Sciatic nerve (tissue), 2 donors: ENCODE measurements at regions not wholly inside any gene's neighbourhood (a gene's known extent, or its start where the extent isn't known, plus 50 kb on each side); places are given as distances from the start of the nearest gene placed in this dataset.
"Not testable (repeated sequence)": the region's sequence is repeated elsewhere in the genome, so short reads cannot be mapped to it uniquely, and the experiment has no call there.

Experiments used
- ATAC-seq: fragments of 200-7000 bp; cut with Tn5 transposase; one replicate; pipeline ENCODE4 v1.9.1; 2020; ENCODE audit warnings: mild to moderate bottlenecking, moderate library complexity
- DNase-seq: peaks from one replicate; pipeline ENCODE4 v3.0.0-alpha.2; 2020; ENCODE audit warnings: low spot score
- intact Hi-C: fragments of 100-400 bp; cut with DNase I; formaldehyde crosslinking; loops from one replicate; pipeline ENCODE4 v1.14.2; 2022
- donor health status: DM: no; HTN: no; CAD: no.
- donor health status: DM: no; HTN: no; CAD: no.

DNA sequence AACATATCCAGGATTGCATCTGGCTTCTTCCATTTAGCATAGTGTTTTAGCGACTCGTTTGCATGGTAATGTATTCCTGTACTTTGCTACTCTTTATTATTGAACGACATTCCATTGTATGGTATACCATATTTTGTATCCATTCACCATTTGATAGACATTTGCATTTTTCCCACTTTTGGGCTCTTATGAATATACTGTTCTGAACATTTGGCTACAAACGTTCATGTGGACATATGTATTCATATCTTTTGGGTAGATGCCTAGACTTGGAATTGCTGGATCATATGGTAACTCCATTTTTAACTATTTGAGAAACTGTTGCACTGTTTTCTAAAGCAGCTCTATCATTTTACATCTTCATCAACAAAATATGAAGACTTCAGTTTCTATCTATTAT lies 383.7 kb upstream of the AKR1E2 start:
- intact Hi-C loops = no loop called here
- DNase-seq = no peak
- ATAC-seq = no peak

DNA sequence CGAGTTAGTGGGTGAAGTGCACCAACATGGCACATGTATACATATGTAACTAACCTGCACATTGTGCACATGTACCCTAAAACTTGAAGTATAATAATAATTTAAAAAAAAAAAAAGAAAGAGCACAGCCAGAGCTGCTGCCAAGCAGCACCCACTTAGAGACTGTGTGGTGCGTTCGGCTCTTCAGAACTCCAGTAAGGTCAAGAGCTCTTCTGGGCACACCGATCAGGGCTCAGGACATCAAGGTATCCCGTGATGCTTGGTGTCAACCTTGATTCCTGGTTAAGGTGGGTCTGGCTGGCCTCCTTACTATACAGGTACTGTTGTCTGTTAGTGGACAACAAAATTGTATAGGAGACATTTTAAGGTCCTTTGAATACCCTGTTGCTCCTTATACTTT lies 385.7 kb upstream of the AKR1E2 start:
- intact Hi-C loops = no loop called here
- DNase-seq (no peak), ATAC-seq (no peak)

DNA sequence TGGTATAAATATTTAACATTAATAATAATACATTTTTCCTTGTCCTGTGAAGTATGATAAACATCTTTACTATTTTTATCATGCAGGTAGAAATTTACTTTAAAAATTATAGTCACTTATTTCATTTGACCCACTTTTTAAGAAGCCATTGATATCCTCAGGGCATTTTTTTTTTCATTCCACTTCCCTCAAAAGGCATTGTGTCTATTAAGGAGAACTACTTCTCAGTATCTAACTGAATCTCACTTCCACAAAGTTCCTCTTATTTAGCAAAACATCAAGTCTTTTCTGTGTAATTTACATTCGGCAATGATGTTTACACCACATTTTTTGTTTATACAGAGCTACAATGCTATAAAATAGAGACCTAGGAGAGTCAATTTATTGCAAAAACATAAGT lies 388.2 kb upstream of the AKR1E2 start:
- no peak for DNase-seq
- ATAC-seq = no peak
- intact Hi-C loops = no loop called here

DNA sequence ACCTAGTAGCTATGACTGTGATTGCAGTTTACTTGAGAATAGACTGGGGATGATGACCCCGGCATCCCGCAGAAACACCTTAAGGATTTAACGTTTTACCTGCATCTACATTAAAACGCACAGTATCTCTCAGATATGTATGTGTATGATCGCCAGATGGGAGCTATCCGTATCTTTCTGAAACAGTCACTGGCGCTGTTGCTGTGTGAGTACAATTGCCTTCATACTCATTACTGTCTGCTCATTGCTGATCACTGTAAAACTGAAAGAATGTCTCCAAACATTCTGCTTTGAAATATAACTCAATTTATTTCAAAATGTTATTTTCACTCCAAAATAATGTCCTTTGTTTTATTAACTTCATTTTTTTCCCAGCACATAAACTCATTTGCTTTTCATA lies 388.9 kb upstream of the AKR1E2 start:
- no peak for DNase-seq
- no peak for ATAC-seq
- intact Hi-C loops = no loop called here

DNA sequence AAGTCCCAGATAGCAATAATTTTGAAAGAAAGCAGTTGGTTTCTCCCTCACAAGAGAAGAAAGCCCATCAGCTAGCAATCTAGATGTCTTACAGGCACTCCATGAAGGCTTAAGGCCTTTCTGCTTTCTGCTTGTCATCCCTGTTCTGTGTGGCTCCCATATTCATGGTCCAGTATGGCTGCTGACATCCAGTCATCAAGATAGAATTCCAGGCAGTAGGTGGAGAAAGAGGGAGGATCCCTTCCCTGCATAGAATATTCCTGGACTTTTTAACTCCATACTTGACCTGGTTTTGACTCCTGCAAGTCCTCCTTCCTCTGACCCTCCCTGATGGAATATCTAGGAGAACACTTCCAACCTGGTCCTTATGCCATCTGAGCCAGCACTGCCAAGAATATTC lies 389.9 kb upstream of the AKR1E2 start:
- intact Hi-C loops = no loop called here
- ATAC-seq (no peak), DNase-seq (no peak)

DNA sequence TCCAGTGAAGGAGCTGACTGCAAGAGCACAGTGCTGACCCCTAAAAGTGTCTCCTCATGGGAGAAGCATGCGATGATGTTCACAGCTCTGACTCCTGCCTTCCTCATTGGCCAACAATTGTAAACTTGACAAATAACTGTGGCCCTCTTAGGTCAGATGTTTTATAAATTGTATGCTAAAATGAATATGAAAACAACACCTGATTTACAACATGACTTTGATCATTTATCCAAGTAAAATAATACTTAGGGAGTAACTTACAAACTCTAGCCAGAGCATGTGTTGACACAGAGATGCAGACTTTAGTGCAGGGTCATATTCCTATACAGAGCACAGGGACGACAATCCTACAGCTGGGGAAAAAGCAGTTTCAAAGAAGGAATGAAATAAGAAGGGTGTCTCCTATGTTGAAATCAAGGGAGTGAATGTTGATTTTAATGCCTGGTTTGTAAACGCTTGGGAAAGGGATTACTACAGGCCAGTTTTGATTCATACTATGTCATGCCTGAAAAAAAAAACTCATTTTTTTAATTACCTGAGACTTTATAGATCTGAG lies 391.4 kb upstream of the AKR1E2 start:
- DNase-seq = no peak
- no peak for ATAC-seq
- intact Hi-C loops = no loop called here

GRCh38 chr10:4434105-4434504 lies 391.9 kb upstream of the AKR1E2 start:
- intact Hi-C loops = no loop called here
- DNase-seq (no peak), ATAC-seq (no peak)

DNA sequence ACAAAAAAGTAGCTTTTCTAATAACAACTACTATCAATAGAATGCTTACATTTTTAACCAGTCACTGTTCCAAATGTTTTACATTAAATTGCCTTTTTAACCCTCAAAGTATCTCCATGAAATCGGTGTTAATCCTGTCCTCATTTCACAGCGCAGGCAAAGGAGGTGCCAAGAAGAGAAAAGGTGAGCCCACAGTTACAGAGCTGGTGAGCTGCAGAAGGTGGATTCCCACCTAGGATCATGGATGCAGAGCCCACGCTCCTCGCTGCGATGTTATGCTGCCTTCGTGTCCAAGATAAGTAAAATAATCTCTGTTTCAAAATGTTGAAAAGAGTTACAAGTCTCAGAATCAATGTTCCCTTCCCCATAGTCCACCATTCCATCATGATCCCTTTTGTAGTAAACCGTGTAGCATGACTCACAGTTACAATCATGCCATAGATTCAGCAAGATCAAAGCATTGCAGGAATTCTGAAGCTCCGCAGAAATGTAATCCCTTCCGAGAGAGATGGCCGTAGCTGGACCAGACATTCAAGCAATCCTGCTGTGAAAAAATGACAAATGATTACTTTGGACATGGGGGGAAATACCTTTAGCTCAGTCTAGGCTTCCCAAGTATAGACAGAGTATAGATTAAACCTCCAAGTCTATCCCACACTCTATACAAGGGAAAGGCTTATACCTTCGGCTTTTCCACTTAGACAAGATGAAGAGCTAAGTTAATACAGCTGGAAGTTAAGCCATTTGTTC lies 394.7 kb upstream of the AKR1E2 start:
- no peak for ATAC-seq
- intact Hi-C loops = no loop called here

DNA sequence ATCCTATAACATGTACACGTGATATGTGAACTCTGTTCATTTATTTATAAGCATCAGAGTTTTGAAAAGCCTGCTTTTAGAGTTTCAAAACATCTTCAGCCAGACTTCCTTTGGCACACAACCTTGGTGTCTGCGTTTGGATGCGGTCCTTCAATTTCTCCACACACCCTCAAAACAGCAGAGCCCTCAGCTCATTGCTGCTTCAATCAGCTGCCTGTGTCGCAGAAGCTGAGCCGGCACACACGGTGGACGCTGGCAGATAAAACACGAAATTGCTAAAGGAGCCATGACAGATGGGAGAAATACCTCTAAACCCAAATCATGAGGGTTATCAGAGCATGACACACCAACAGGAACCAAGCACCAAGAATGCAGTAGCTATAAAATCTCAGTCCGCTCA lies 396.4 kb upstream of the AKR1E2 start:
- no peak for ATAC-seq
- no peak for DNase-seq
- intact Hi-C loops = no loop called here

More for the DNA sequence above, 394.7 kb upstream of the AKR1E2 start:
- DNase-seq = no peak

GRCh38 chr10:4427532-4427931 lies 398.5 kb upstream of the AKR1E2 start:
- intact Hi-C loops = no loop called here
- ATAC-seq (no peak), DNase-seq (no peak)

GRCh38 chr10:4426866-4427265 lies 399.1 kb upstream of the AKR1E2 start:
- ATAC-seq = no peak
- intact Hi-C loops = no loop called here

GRCh38 chr10:4409319-4409718 lies 416.7 kb upstream of the AKR1E2 start:
- no peak for ATAC-seq
- intact Hi-C loops = no loop called here
- DNase-seq = no peak

More at GRCh38 chr10:4426866-4427265, 399.1 kb upstream of the AKR1E2 start:
- DNase-seq = no peak

GRCh38 chr10:4407783-4408182 lies 418.2 kb upstream of the AKR1E2 start:
- intact Hi-C loops = no loop called here
- no peak for ATAC-seq
- no peak for DNase-seq

DNA sequence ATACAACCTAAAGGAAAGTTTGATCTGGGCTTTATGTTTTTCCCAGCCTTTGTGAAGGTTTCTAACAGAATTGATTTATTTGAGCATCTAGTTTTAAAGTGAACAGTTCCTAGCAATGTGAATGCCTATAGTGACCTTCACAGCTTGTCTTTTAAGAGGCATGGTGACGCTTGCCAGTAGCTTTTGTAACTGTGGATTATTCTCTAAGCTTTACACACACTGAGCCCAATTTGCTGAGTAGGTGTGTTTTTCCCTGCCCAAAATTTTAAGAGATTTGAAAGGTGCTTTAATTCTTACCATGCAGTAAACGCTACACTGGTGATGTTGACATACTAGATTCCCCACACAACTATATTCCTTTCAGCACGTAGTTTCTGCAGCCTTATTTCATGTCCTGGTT lies 420.2 kb upstream of the AKR1E2 start:
- no peak for DNase-seq
- intact Hi-C loops = no loop called here

GRCh38 chr10:4403638-4404252 lies 422.3 kb upstream of the AKR1E2 start:
- ATAC-seq (no peak), DNase-seq (no peak)
- intact Hi-C loops = no loop called here

More for the DNA sequence above, 420.2 kb upstream of the AKR1E2 start:
- ATAC-seq = no peak

DNA sequence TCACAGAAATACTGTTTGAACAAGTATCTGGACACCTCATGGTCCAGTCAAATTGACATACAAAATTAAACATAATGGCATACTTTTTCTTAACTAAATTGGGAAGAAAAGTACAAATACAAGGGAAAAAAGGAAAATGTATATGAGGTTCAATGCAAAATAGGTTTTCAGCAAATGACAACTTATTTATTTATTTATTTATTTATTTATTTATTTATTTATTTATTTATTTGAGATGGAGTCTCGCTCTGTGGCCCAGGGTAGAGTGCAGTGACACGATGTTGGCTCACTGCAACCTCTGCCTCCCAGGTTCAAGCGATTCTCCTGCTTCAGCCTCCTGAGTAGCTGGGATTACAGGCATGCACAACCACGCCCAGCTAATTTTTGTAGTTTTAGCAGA lies 424.9 kb upstream of the AKR1E2 start:
- ATAC-seq, intact Hi-C loops, DNase-seq: not testable (repeated sequence)

DNA sequence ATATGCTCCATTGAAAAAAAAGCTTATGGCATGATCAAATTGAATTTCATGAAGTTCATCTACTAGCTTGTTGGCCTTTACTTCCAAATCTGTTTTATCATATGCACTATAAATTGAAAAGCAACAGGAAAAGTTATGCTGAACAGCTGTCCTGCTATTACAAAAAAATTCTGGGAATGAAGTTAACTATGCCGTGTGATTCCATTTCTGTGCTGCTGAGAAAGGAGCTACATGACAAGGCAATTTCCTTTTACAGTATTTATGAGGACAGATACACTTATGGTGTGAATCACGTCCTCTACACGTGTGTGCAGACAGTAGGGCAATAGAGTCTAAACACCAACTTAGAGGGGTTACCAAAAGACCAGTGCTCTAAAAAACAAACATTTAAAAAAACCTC lies 426.5 kb upstream of the AKR1E2 start:
- intact Hi-C loops = no loop called here
- no peak for ATAC-seq
- DNase-seq = no peak

- no peak for DNase-seq
These were observed 427.4 kb upstream of the AKR1E2 start for GRCh38 chr10:4398602-4399001.

DNA sequence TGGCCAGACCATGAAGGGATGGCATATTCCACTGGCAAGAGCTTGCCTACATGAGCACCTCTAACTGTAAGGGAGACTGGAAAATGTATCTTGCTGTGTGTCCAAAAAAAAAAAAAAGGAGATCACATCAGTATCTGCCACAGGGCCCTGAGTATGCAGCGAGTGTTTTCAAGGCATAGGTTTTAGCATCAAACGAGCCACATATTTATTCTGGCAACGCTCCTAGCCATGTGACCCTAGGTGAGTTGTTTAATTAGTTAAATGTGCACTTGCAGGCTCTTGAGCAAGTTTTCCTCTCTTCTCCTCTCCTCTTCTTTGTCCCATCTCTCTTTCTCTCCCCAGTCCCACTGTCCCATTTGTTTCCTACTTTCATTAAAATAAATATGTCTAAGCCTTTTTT lies 428.7 kb upstream of the AKR1E2 start:
- no peak for DNase-seq
- intact Hi-C loops = no loop called here
- ATAC-seq = no peak

More at GRCh38 chr10:4398602-4399001, 427.4 kb upstream of the AKR1E2 start:
- no peak for ATAC-seq
- intact Hi-C loops = no loop called here

DNA sequence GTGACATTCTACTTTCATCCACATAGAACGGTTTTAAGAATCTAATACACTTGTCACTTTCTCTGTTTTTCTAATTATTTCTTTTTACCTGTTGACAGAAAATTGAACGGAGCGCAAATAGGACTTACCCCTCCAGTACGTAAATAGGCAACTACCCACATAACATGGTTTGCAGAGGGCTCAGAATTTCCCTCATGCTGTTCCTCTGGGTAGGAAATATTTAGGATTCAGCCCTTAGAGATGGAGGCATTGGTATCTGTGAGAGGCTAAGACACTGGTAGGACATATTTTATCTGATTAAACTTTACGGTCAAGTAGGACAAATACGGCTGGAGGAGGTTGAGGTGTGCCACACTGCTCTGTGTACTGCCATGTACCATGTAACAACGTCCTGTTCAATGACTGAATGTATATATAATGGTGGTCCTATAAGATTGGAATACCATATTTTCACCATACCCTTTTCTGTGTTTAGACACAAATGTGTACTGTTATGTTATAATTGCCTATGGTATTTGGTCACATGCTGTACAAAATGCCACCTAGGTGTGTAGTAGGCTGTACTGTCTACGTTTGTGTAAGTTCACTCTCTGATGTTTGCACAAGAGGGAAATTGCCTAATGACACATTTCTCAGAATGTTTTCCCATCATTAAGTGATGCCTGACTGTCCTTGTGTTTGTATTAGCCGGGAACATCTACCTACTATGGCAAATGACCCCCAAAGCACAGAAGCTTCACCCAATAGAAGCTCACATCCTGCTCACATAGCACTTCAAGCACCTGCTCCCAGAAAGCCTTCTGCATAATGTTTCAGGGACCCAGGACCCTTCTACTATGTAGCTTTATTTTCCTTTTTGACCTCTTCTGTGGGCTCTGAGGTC lies 429.4 kb upstream of the AKR1E2 start:
- DNase-seq = no peak
- ATAC-seq = no peak
- intact Hi-C loops = no loop called here
